HepG2 (cell line): ENCODE measurements at regions not wholly inside any gene's neighbourhood (a gene's known extent, or its start where the extent isn't known, plus 50 kb on each side); places are given as distances from the start of the nearest gene placed in this dataset.

Experiments used
- ATAC-seq: fragments of 200-7000 bp; cut with Tn5 transposase; 3 replicates; pipeline ENCODE4 v1.9.1; 2020; ENCODE audit warnings: mild to moderate bottlenecking, moderate library complexity
- BruUV-seq: library from RNA; stranded (reverse); fragments of 400-500 nt; replicated peaks from 2 replicates; lab custom pipeline; 2021; lab: Mats Ljungman, UMichigan
- CTCF ChIA-PET: fragments of 300-600 bp; formaldehyde crosslinking; extraction: SDS; loops from one replicate; lab custom pipeline; 2021; ENCODE audit warnings: low total read pairs, inconsistent platforms, low intra/inter-chr PET ratio; lab: Yijun Ruan, JAX
- POLR2A ChIA-PET: fragments of 350-600 bp; sonication (Branson Sonifier 250); formaldehyde crosslinking; loops from one replicate; lab custom pipeline; 2020; ENCODE audit warnings: antibody characterized with exemption, inconsistent platforms; lab: Yijun Ruan, JAX
- DNase-seq: peaks from one replicate; pipeline ENCODE4 v3.0.0-alpha.2; 2015; ENCODE audit warnings: low spot score
- FAIRE-seq: peaks from 3 replicates; lab custom pipeline; 2011; peaks lifted over from hg19 to GRCh38; lab: Jason Lieb, UNC
- H2AFZ ChIP-seq: one replicate; pipeline ENCODE4 v1.6.1; 2011; ENCODE audit warnings: low read length, inconsistent platforms
- H3K27ac ChIP-seq: fragments of 300-600 bp; 3 replicates; pipeline ENCODE4 v1.8.0; 2011; ENCODE audit warnings: mixed run types, mild to moderate bottlenecking, mixed read lengths, low read length, inconsistent platforms; ENCODE audit not compliant: insufficient read depth; ENCODE audit errors: extremely low read length
- H3K27me3 ChIP-seq, 2 experiments: fragments of 200-600 bp in 1 of 2; 2 replicates in 1 of 2; 3 replicates in 1 of 2; pipeline versions ENCODE4 v1.6.0 to v1.8.0; 2011; ENCODE audit warnings: low read length in 2 of 2, mild to moderate bottlenecking in 2 of 2, moderate library complexity in 2 of 2, inconsistent platforms in 1 of 2; ENCODE audit not compliant: insufficient read depth in 2 of 2, control insufficient read depth in 1 of 2
- H3K36me3 ChIP-seq, 2 experiments: fragments of 200-600 bp in 1 of 2; replicated peaks in 1 of 2; 2 replicates in 1 of 2; 3 replicates in 1 of 2; pipeline versions ENCODE4 v1.5.1 to v1.8.0; 2011; ENCODE audit warnings: low read length in 2 of 2, inconsistent platforms in 1 of 2; ENCODE audit not compliant: insufficient read depth in 2 of 2, control insufficient read depth in 1 of 2
- H3K4me1 ChIP-seq: 2 replicates; pipeline ENCODE4 v1.5.1; 2012; ENCODE audit warnings: low read length, inconsistent platforms; ENCODE audit not compliant: insufficient read depth
- H3K4me2 ChIP-seq: 2 replicates; pipeline ENCODE4 v1.6.0; 2011; ENCODE audit warnings: low read depth, low read length, inconsistent platforms
- H3K4me3 ChIP-seq, 3 experiments: fragments of 200-600 bp in 1 of 3; sonication (generic), shearing (Covaris generic) in 1 of 3; replicated peaks in 1 of 3; 2 replicates each; pipeline ENCODE4 v1.5.1; 2011 to 2016; ENCODE audit warnings: low read length in 3 of 3, inconsistent platforms in 2 of 3, low read depth in 2 of 3, mild to moderate bottlenecking in 2 of 3, control low read depth in 1 of 3, mixed read lengths in 1 of 3; ENCODE audit not compliant: insufficient read depth in 1 of 3
- H3K79me2 ChIP-seq: one replicate; pipeline ENCODE4 v1.6.1; 2011; ENCODE audit warnings: low read length, inconsistent platforms; ENCODE audit not compliant: insufficient read depth
- H3K9ac ChIP-seq: 2 replicates; pipeline ENCODE4 v1.6.0; 2011; ENCODE audit warnings: mild to moderate bottlenecking, low read depth, low read length, inconsistent platforms; ENCODE audit not compliant: insufficient read depth
- H3K9me3 ChIP-seq: 2 replicates; pipeline ENCODE4 v1.5.1; 2012; ENCODE audit warnings: mild to moderate bottlenecking, low read length
- H4K20me1 ChIP-seq: 2 replicates; pipeline ENCODE4 v1.6.0; 2011; ENCODE audit warnings: inconsistent platforms, mild to moderate bottlenecking, low read length, moderate library complexity; ENCODE audit not compliant: insufficient read depth
- CCDC6 ChIP-seq: sonication (generic); formaldehyde crosslinking; IDR thresholded peaks from 2 replicates; pipeline ENCODE4 v1.8.1; 2022; ENCODE audit warnings: mild to moderate bottlenecking, missing genetic modification reagents, moderate library complexity
- CEBPB ChIP-seq: IDR thresholded peaks from 2 replicates; pipeline ENCODE4 v1.6.1; 2011; ENCODE audit warnings: low read depth, low read length, improper control_type of control experiment, borderline replicate concordance
- DZIP1 ChIP-seq: sonication (generic); formaldehyde crosslinking; IDR thresholded peaks from 2 replicates; pipeline ENCODE4 v1.5.0; 2020; ENCODE audit warnings: mild to moderate bottlenecking, missing genetic modification reagents
- ETV5 ChIP-seq: IDR thresholded peaks from 2 replicates; pipeline ENCODE4 v1.6.1; 2018; ENCODE audit warnings: missing biosample characterization, missing genetic modification reagents, inconsistent platforms, borderline replicate concordance
- KDM3A ChIP-seq: IDR thresholded peaks from 2 replicates; pipeline ENCODE4 v1.6.1; 2018; ENCODE audit warnings: low read depth, missing compliant biosample characterization
- KLF11 ChIP-seq: IDR thresholded peaks from 2 replicates; pipeline ENCODE4 v1.6.1; 2016; ENCODE audit warnings: missing compliant biosample characterization
- LCORL ChIP-seq, 2 experiments: fragments of 450-650 bp in 1 of 2; sonication (generic) in 1 of 2; formaldehyde crosslinking in 1 of 2; IDR thresholded peaks; 2 replicates each; pipeline versions ENCODE4 v1.5.0 to v1.6.1; 2017 to 2020; ENCODE audit warnings: antibody characterized with exemption in 1 of 2, missing genetic modification reagents in 1 of 2
- MEIS1 ChIP-seq: sonication (generic); formaldehyde crosslinking; IDR thresholded peaks from 2 replicates; pipeline ENCODE4 v1.9.0; 2021; ENCODE audit warnings: mild to moderate bottlenecking, missing genetic modification reagents, moderate library complexity, borderline replicate concordance
- MIER3 ChIP-seq: IDR thresholded peaks from 2 replicates; pipeline ENCODE4 v1.6.1; 2016; ENCODE audit warnings: missing compliant biosample characterization, borderline replicate concordance
- PAF1 ChIP-seq: IDR thresholded peaks from 2 replicates; pipeline ENCODE4 v1.6.1; 2016; ENCODE audit warnings: missing genetic modification reagents, missing compliant biosample characterization
- PRPF4 ChIP-seq: fragments of 200-400 bp; formaldehyde crosslinking; IDR thresholded peaks from 2 replicates; pipeline ENCODE4 v1.6.1; 2016; ENCODE audit warnings: low read length, low read depth; ENCODE audit not compliant: poor library complexity, severe bottlenecking
- YEATS4 ChIP-seq: sonication (generic); formaldehyde crosslinking; IDR thresholded peaks from 2 replicates; pipeline ENCODE4 v1.4.0; 2020; ENCODE audit warnings: missing genetic modification reagents, borderline replicate concordance
- ZNF282 ChIP-seq: fragments of 450-650 bp; IDR thresholded peaks from 2 replicates; pipeline ENCODE4 v1.6.1; 2018; ENCODE audit not compliant: partially characterized antibody
- ZNF816 ChIP-seq: sonication (generic); formaldehyde crosslinking; IDR thresholded peaks from 2 replicates; pipeline ENCODE4 v1.8.0; 2022; ENCODE audit warnings: missing genetic modification reagents, mild to moderate bottlenecking, borderline replicate concordance
- ZNF879 ChIP-seq: sonication (generic); formaldehyde crosslinking; IDR thresholded peaks from 2 replicates; pipeline ENCODE4 v1.8.1; 2023; ENCODE audit warnings: missing genetic modification reagents
- ZSCAN12 ChIP-seq: sonication (generic); formaldehyde crosslinking; IDR thresholded peaks from 2 replicates; pipeline ENCODE4 v1.9.0; 2021; ENCODE audit warnings: mild to moderate bottlenecking, missing genetic modification reagents
- WGBS: methylation state at CpG from one replicate; pipeline ENCODE4 v1.1.6; 2017; ENCODE audit warnings: low lambda C conversion rate; 5-methylcytosine and 5-hydroxymethylcytosine counted together
- in situ Hi-C: cut with HindIII; loops from 2 replicates; pipeline ENCODE4 v1.10.0; 2017; ENCODE audit warnings: low pct_unique_long_range_greater_than_20kb; ENCODE audit not compliant: extremely low pct_ligation_motif_present
- intact Hi-C: fragments of 100-400 bp; cut with micrococcal nuclease; formaldehyde crosslinking; loops from one replicate; pipeline ENCODE4 v1.10.0; 2022; ENCODE audit not compliant: unreplicated experiment

GRCh38 chr3:40864915-40865314 is 334.4 kb upstream of the CTNNB1 start:
- Histone ChIP-seq H3K36me3 (no peaks in the 10 kb centered on the region), H3K4me2 (no peak overlapping the region), H3K9me3 (no peaks in the 10 kb centered on the region), H3K27ac (no peak overlapping the region), H3K9ac (no peak overlapping the region), H2AFZ (no peak overlapping the region), H3K27me3 (no peaks in the 10 kb centered on the region), H4K20me1 (no peaks in the 10 kb centered on the region), H3K79me2 (no peaks in the 10 kb centered on the region), H3K4me1 (peaks cover 36% of the 10 kb centered on the region), H3K4me3 (no peak overlapping the region)
- ATAC-seq (no peak), FAIRE-seq (no peak), DNase-seq (no peak)
- TF ChIP-seq LCORL (IDR thresholded peaks at IDR 0.05), result no peak
- TF ChIP-seq LCORL (CRISPR knock-in tag; IDR thresholded peaks at IDR 0.05), result no peak
- no peak for TF ChIP-seq ZNF282
- TF ChIP-seq ZSCAN12 (CRISPR knock-in tag), result no peak
- TF ChIP-seq PRPF4, result no peak
- no peak for TF ChIP-seq DZIP1 (CRISPR knock-in tag)
- TF ChIP-seq CEBPB, result no peak
- no peak for TF ChIP-seq ZNF879
- TF ChIP-seq KDM3A (CRISPR knock-in tag), result no peak
- no peak for TF ChIP-seq KLF11 (CRISPR knock-in tag)
- TF ChIP-seq ZNF816 (CRISPR knock-in tag), result no peak
- TF ChIP-seq MEIS1 (CRISPR knock-in tag), result no peak
- no peak for TF ChIP-seq ETV5 (CRISPR knock-in tag)
- TF ChIP-seq PAF1 (CRISPR knock-in tag), result no peak
- TF ChIP-seq YEATS4 (CRISPR knock-in tag), result no peak
- no peak for TF ChIP-seq MIER3 (CRISPR knock-in tag)
- no peak for TF ChIP-seq CCDC6 (CRISPR knock-in tag)
- intact Hi-C loops (no loop called here), in situ Hi-C loops (no loop called here)
- CTCF ChIA-PET, result no interaction called here
- 26% methylated on average over 1 of the region's 1 CpG for WGBS
- no TSS peak for BruUV-seq
- POLR2A ChIA-PET, result no interaction called here
